ENCODE measurements at regions not wholly inside any gene's neighbourhood (a gene's known extent, or its start where the extent isn't known, plus 50 kb on each side); places are given as distances from the start of the nearest gene placed in this dataset.

DNA sequence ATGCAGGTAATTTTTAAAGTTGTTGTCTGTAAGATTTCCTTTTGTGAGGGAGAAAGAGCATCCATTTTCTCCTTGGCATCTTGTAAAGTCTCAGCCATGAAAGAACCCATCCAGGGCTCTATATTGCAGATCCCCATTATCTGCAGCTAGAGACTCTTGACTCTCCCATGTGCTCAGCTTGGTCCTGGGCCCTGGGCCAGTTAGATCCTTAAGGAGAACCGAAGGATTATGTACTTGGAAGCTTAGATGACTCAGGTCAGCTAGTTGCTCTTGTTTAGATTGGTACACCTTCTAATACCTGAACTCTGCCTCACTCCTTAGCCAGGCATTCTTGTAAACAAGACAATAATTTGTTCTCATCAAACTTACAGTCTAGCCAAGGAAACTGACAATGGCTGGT, 1617.6 kb downstream of the KHDRBS2 start:
- TF ChIP-seq EZH2phosphoT487 (IDR thresholded peaks at IDR 0.05; ENCODE audit: borderline replicate concordance, low read length): no peak
- TF ChIP-seq, protein P1, sequence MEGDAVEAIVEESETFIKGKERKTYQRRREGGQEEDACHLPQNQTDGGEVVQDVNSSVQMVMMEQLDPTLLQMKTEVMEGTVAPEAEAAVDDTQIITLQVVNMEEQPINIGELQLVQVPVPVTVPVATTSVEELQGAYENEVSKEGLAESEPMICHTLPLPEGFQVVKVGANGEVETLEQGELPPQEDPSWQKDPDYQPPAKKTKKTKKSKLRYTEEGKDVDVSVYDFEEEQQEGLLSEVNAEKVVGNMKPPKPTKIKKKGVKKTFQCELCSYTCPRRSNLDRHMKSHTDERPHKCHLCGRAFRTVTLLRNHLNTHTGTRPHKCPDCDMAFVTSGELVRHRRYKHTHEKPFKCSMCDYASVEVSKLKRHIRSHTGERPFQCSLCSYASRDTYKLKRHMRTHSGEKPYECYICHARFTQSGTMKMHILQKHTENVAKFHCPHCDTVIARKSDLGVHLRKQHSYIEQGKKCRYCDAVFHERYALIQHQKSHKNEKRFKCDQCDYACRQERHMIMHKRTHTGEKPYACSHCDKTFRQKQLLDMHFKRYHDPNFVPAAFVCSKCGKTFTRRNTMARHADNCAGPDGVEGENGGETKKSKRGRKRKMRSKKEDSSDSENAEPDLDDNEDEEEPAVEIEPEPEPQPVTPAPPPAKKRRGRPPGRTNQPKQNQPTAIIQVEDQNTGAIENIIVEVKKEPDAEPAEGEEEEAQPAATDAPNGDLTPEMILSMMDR (conservative IDR thresholded peaks at IDR 0.05; ENCODE audit: low read depth, low read length): no peak
